Heart right ventricle (tissue), 16 donors: ENCODE measurements at regions not wholly inside any gene's neighbourhood (a gene's known extent, or its start where the extent isn't known, plus 50 kb on each side); places are given as distances from the start of the nearest gene placed in this dataset.

Experiments used
- ATAC-seq, 8 donors: fragments of 200-7000 bp; cut with Tn5 transposase; one replicate each; pipeline ENCODE4 v1.9.1; 2020; ENCODE audit warnings: mild to moderate bottlenecking in 8 of 8, moderate library complexity in 8 of 8, moderate number of reproducible peaks in 1 of 8
- DNase-seq, 2 donors: peaks; one replicate each; pipeline ENCODE4 v3.0.0-alpha.2; 2020
- H3K27ac ChIP-seq, 10 donors: fragments of 200-600 bp; sonication (generic) in 2 of 10; one replicate each; pipeline versions ENCODE4 v1.5.0 to v1.8.0; 2020 to 2022; ENCODE audit warnings: mild to moderate bottlenecking in 3 of 10
- H3K27me3 ChIP-seq, 7 donors: fragments of 200-600 bp; one replicate each; pipeline ENCODE4 v1.8.0; 2021 to 2022; ENCODE audit warnings: mild to moderate bottlenecking in 2 of 7
- H3K36me3 ChIP-seq, 9 donors: fragments of 200-600 bp; sonication (generic) in 1 of 9; one replicate each; pipeline versions ENCODE4 v1.5.0 to v1.8.0; 2020 to 2022; ENCODE audit warnings: mild to moderate bottlenecking in 2 of 9
- H3K4me1 ChIP-seq, 9 donors: fragments of 200-600 bp; sonication (generic) in 1 of 9; one replicate each; pipeline versions ENCODE4 v1.5.0 to v1.8.0; 2020 to 2022; ENCODE audit warnings: mild to moderate bottlenecking in 4 of 9
- H3K4me3 ChIP-seq, 10 donors: fragments of 200-600 bp; sonication (generic) in 2 of 10; one replicate each; pipeline versions ENCODE4 v1.5.0 to v1.8.0; 2020 to 2022; ENCODE audit warnings: mild to moderate bottlenecking in 7 of 10, moderate library complexity in 2 of 10
- H3K9me3 ChIP-seq, 11 donors: fragments of 200-600 bp in 10 of 11; sonication (generic) in 2 of 11; one replicate each; pipeline versions ENCODE4 v1.5.0 to v1.8.0; 2013 to 2022; ENCODE audit warnings: mild to moderate bottlenecking in 2 of 11, control low read depth in 1 of 11, moderate library complexity in 1 of 11
- CTCF ChIP-seq, 9 donors: fragments of 200-600 bp; sonication (generic) in 2 of 9; IDR thresholded peaks; one replicate each; pipeline versions ENCODE4 v1.5.0 to v1.8.0; 2021 to 2022; ENCODE audit warnings: antibody characterized with exemption in 9 of 9, mild to moderate bottlenecking in 5 of 9, moderate library complexity in 1 of 9
- WGBS, 2 donors: extraction: QIAGEN DNeasy Blood & Tissue Kit; methylation state at CpG; one replicate each; pipeline ENCODE4 v1.1.7; 2013; ENCODE audit warnings: inconsistent platforms in 1 of 2; 5-methylcytosine and 5-hydroxymethylcytosine counted together
- intact Hi-C, 10 donors: fragments of 100-400 bp; cut with DNase I; formaldehyde crosslinking; loops; one replicate each; pipeline versions ENCODE4 v1.11.1 to v1.14.2; 2022
- donor health status: Arrhythmogenic right ventricular cardiomyopathy.
- donor health status: ischemic (EF 13 %, LVEDD 7.1; RV severe dilation, severe dysfunction).
- donor health status: healthy with polysubstance abuse.
- donor health status: DM: no; HTN: yes; CAD: no.
- donor health status: DM: no; HTN: no; CAD: no.
- donor health status: ischemic (EF 25% LVEDD 6.9; RV normal size, moderate dysfunction).
- donor health status: ischemic (EF 25% LVEDD 5.7; RV mildly dilated, moderate dysfunction).
- donor health status: healthy.
- donor health status: DM: yes; HTN: yes; CAD: no.
- donor health status: Ischemic cardiomyopathy.
- donor health status: ischemic (EF 35%, LVEDD 5.7; RV mildly dilated, moderate dysfunction).
- donor health status: nonischemic (EF 11% LVEDD 7.7; RV severe dilation, severe dysfunction).
- donor health status: DM: yes; HTN: yes; CAD: no.
- donor health status: PGD.
- donor health status: ischemic (EF 29% LVEDD 5.4; RV normal size, mild dysfunction).
- donor health status: nonischemic (EF 23%, LVEDD 6.1; RV moderate dilation, normal function).

- Histone ChIP-seq H3K27me3 (no peaks in the 10 kb centered on the region), H3K4me3 (no peak overlapping the region), H3K27ac (peak overlapping the region in 1 of 10 donors; percentile 48), H3K4me1 (peaks cover 0 to 20% (median 0%) of the 10 kb centered on the region in 9 donors), H3K36me3 (no peaks in the 10 kb centered on the region), H3K9me3 (no peaks in the 10 kb centered on the region)
- intact Hi-C loops: no loop called here
- no peak for ATAC-seq
- WGBS, 2 donors: 89 to 92% methylated on average over 8 of the region's 8 CpGs
- TF ChIP-seq CTCF (IDR thresholded peaks at IDR 0.05): no peak
- no peak for DNase-seq
Observed at GRCh38 chr5:74272831-74273451, 367.6 kb downstream of the ENC1 start.

- ATAC-seq (no peak), DNase-seq (no peak)
- H3K9me3 ChIP-seq: no peaks in the 10 kb centered on the region
- no peaks in the 10 kb centered on the region for H3K36me3 ChIP-seq
- 80% methylated on average over 2 of the region's 2 CpGs for WGBS, 2 donors
- intact Hi-C loops: no loop called here
- H3K27ac ChIP-seq: no peak overlapping the region
- no peaks in the 10 kb centered on the region for H3K27me3 ChIP-seq
- H3K4me1 ChIP-seq: peaks cover 0 to 20% (median 0%) of the 10 kb centered on the region in 9 donors
- no peak for TF ChIP-seq CTCF (IDR thresholded peaks at IDR 0.05)
- H3K4me3 ChIP-seq: no peak overlapping the region
Observed at GRCh38 chr5:74272024-74272775, 368.3 kb downstream of the ENC1 start.

- no peak for TF ChIP-seq CTCF (IDR thresholded peaks at IDR 0.05)
- DNase-seq (no peak), ATAC-seq (no peak)
- Histone ChIP-seq H3K27ac (no peak overlapping the region), H3K4me3 (no peak overlapping the region), H3K27me3 (no peaks in the 10 kb centered on the region), H3K9me3 (no peaks in the 10 kb centered on the region), H3K4me1 (no peaks in the 10 kb centered on the region), H3K36me3 (no peaks in the 10 kb centered on the region)
- intact Hi-C loops: no loop called here
- 83 to 90% methylated on average over 5 of the region's 5 CpGs for WGBS, 2 donors
Observed at GRCh38 chr5:74268297-74268696, 372.2 kb downstream of the ENC1 start.

- no peak for TF ChIP-seq CTCF (IDR thresholded peaks at IDR 0.05)
- H3K27me3 ChIP-seq: no peaks in the 10 kb centered on the region
- H3K36me3 ChIP-seq: no peaks in the 10 kb centered on the region
- no peak overlapping the region for H3K4me3 ChIP-seq
- peaks cover 0 to under 1% (median 0%) of the 10 kb centered on the region in 9 donors for H3K4me1 ChIP-seq
- intact Hi-C loops: no loop called here
- ATAC-seq (no peak), DNase-seq (no peak)
- H3K9me3 ChIP-seq: no peaks in the 10 kb centered on the region
- H3K27ac ChIP-seq: no peak overlapping the region
- 80 to 95% methylated on average over 5 of the region's 5 CpGs for WGBS, 2 donors
Observed at GRCh38 chr5:74266836-74267235, 373.7 kb downstream of the ENC1 start.
